Uterus (tissue), 2 donors: ENCODE measurements at regions not wholly inside any gene's neighbourhood (a gene's known extent, or its start where the extent isn't known, plus 50 kb on each side); places are given as distances from the start of the nearest gene placed in this dataset.

Experiments used
- POLR2A ChIP-seq, 2 donors: fragments of 450-650 bp; IDR thresholded peaks; one replicate each; pipeline ENCODE4 v1.6.1; 2016; ENCODE audit warnings: antibody characterized with exemption in 2 of 2, mild to moderate bottlenecking in 1 of 2, moderate library complexity in 1 of 2
- TF ChIP-seq, protein P1 (sequence below), 4 experiments: fragments of 200-600 bp in 2 of 4; fragments of 450-650 bp in 2 of 4; sonication (generic) in 2 of 4; IDR thresholded peaks; one replicate each; pipeline ENCODE4 v1.5.1; 2016 to 2019; ENCODE audit warnings: antibody characterized with exemption in 4 of 4, mild to moderate bottlenecking in 2 of 4, moderate library complexity in 1 of 4

DNA sequence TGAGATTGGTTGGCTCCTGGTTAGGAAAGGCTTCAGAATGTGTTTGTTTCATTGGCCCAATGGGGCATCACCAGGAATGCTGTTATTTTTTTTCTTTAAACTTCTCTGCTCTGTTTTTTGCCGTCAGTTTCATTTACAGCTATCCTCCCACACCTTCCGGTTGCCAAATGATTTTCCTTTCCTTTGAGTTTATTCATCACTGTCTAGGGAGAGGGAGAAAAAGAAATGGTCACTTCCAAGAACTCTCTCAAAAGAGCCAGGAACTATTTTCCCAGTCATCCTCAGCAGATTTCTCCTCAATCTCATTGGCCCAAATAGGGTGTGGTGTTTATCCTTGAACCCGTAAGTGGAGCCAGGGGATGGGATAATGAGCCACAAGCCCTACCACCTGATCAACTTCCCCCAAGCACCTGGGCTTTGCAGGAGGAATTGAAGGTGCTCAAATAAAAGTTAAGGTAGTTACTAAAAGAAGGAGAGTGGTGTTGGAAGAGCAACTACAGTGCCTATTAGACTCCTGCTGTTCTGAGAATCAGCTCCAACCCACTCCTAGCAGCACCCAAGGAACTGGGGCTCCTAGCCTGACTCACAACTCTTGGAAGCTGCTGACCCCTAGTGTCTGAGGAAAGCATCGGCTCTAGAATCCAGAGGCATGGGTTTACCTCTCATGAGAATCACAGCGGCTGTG lies 183.8 kb upstream of the IL12A start:
- TF ChIP-seq, protein P1, sequence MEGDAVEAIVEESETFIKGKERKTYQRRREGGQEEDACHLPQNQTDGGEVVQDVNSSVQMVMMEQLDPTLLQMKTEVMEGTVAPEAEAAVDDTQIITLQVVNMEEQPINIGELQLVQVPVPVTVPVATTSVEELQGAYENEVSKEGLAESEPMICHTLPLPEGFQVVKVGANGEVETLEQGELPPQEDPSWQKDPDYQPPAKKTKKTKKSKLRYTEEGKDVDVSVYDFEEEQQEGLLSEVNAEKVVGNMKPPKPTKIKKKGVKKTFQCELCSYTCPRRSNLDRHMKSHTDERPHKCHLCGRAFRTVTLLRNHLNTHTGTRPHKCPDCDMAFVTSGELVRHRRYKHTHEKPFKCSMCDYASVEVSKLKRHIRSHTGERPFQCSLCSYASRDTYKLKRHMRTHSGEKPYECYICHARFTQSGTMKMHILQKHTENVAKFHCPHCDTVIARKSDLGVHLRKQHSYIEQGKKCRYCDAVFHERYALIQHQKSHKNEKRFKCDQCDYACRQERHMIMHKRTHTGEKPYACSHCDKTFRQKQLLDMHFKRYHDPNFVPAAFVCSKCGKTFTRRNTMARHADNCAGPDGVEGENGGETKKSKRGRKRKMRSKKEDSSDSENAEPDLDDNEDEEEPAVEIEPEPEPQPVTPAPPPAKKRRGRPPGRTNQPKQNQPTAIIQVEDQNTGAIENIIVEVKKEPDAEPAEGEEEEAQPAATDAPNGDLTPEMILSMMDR (IDR thresholded peaks at IDR 0.05), result peak; percentile 80 to 87 (median 85)
- no peak for TF ChIP-seq POLR2A (IDR thresholded peaks at IDR 0.05)
